ENCODE measurements at regions not wholly inside any gene's neighbourhood (a gene's known extent, or its start where the extent isn't known, plus 50 kb on each side); places are given as distances from the start of the nearest gene placed in this dataset.

GRCh38 chr3:106067711-106068110 is 198.9 kb upstream of the CBLB start:
- H3K27me3 ChIP-seq (ENCODE audit: insufficient read depth, low read length) = no peaks in the 10 kb centered on the region
- WGBS (ENCODE audit: extremely low coverage, insufficient coverage, insufficient read length) = no CpG with 5 or more reads among the region's 3 CpGs
- no peak overlapping the region for H4K8ac ChIP-seq (ENCODE audit: low read depth, low read length)
- no peak overlapping the region for H3K14ac ChIP-seq (ENCODE audit: low read length)
- peaks cover 2% of the 10 kb centered on the region for H3K9me3 ChIP-seq (ENCODE audit: insufficient read depth, low read depth, low read length)
- H3K79me1 ChIP-seq (ENCODE audit: low read length) = no peaks in the 10 kb centered on the region
- no peak overlapping the region for H3K4ac ChIP-seq (ENCODE audit: low read depth, low read length)
- H2AFZ ChIP-seq (ENCODE audit: insufficient read depth, low read length, poor library complexity) = no peak overlapping the region
- no peaks in the 10 kb centered on the region for H3K36me3 ChIP-seq (ENCODE audit: control insufficient read depth in 1 of 2, insufficient read depth in 2 of 2, low read length in 2 of 2)
- no peaks in the 10 kb centered on the region for H3K4me1 ChIP-seq (ENCODE audit: control insufficient read depth in 1 of 2, insufficient read depth in 2 of 2, low read length in 2 of 2)
- H3K4me3 ChIP-seq (ENCODE audit: low read depth, low read length) = no peak overlapping the region
- no peak for DNase-seq
- H3K79me2 ChIP-seq (ENCODE audit: control insufficient read depth, insufficient read depth, low read length, poor library complexity) = no peaks in the 10 kb centered on the region
- H2BK12ac ChIP-seq (ENCODE audit: low read length) = no peak overlapping the region
- no peak overlapping the region for H3K18ac ChIP-seq (ENCODE audit: low read length)
- no peak overlapping the region for H3K4me2 ChIP-seq (ENCODE audit: low read length)
- no peak overlapping the region for H4K12ac ChIP-seq (ENCODE audit: low read depth, low read length)
- no peak overlapping the region for H3K23ac ChIP-seq (ENCODE audit: low read length)
- H2AK5ac ChIP-seq (ENCODE audit: low read length) = no peak overlapping the region
- H4K91ac ChIP-seq (ENCODE audit: low read depth, low read length) = no peak overlapping the region
- no peak overlapping the region for H2BK120ac ChIP-seq (ENCODE audit: insufficient read depth, low read length, poor library complexity)
- H3K27ac ChIP-seq (ENCODE audit: low read depth, low read length) = no peak overlapping the region
- no peak overlapping the region for H3K9ac ChIP-seq (ENCODE audit: low read length)
- H2BK5ac ChIP-seq (ENCODE audit: low read depth, low read length, poor library complexity) = no peak overlapping the region

DNA sequence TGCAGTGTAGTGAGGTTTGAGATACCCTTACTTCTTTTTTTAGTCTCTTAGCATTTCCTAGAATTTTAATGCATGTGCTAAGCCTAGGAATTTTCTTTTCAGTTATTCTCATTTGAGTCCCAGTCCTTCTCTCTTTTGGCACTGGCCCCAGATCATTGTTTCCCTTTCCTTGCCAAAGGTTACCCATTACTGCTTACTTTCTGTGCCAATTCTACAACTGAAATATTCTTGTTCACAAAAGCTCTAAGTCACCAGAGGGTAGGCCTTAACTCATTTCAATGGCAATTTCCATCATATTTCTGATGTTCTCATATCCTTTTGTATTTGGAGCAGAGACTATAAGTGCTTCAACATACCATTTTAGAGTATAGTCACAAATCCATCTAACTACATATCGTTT is 199.6 kb upstream of the CBLB start:
- Histone ChIP-seq H3K27ac (ENCODE audit: low read depth, low read length) (no peak overlapping the region), H3K23ac (ENCODE audit: low read length) (no peak overlapping the region), H3K18ac (ENCODE audit: low read length) (no peak overlapping the region), H3K27me3 (ENCODE audit: insufficient read depth, low read length) (no peaks in the 10 kb centered on the region), H3K4me2 (ENCODE audit: low read length) (no peak overlapping the region), H3K14ac (ENCODE audit: low read length) (no peak overlapping the region), H4K8ac (ENCODE audit: low read depth, low read length) (no peak overlapping the region), H3K9ac (ENCODE audit: low read length) (no peak overlapping the region), H2AK5ac (ENCODE audit: low read length) (no peak overlapping the region), H4K91ac (ENCODE audit: low read depth, low read length) (no peak overlapping the region), H4K12ac (ENCODE audit: low read depth, low read length) (no peak overlapping the region), H2BK120ac (ENCODE audit: insufficient read depth, low read length, poor library complexity) (no peak overlapping the region), H3K79me1 (ENCODE audit: low read length) (no peaks in the 10 kb centered on the region), H3K4ac (ENCODE audit: low read depth, low read length) (no peak overlapping the region), H3K9me3 (ENCODE audit: insufficient read depth, low read depth, low read length) (peaks cover 2% of the 10 kb centered on the region), H2BK12ac (ENCODE audit: low read length) (no peak overlapping the region), H3K4me3 (ENCODE audit: low read depth, low read length) (no peak overlapping the region), H3K36me3 (ENCODE audit: control insufficient read depth in 1 of 2, insufficient read depth in 2 of 2, low read length in 2 of 2) (no peaks in the 10 kb centered on the region), H2BK5ac (ENCODE audit: low read depth, low read length, poor library complexity) (no peak overlapping the region), H2AFZ (ENCODE audit: insufficient read depth, low read length, poor library complexity) (no peak overlapping the region), H3K79me2 (ENCODE audit: control insufficient read depth, insufficient read depth, low read length, poor library complexity) (no peaks in the 10 kb centered on the region), H3K4me1 (ENCODE audit: control insufficient read depth in 1 of 2, insufficient read depth in 2 of 2, low read length in 2 of 2) (no peaks in the 10 kb centered on the region)
- no CpG with 5 or more reads among the region's 1 CpG for WGBS (ENCODE audit: extremely low coverage, insufficient coverage, insufficient read length)
- no peak for DNase-seq

DNA sequence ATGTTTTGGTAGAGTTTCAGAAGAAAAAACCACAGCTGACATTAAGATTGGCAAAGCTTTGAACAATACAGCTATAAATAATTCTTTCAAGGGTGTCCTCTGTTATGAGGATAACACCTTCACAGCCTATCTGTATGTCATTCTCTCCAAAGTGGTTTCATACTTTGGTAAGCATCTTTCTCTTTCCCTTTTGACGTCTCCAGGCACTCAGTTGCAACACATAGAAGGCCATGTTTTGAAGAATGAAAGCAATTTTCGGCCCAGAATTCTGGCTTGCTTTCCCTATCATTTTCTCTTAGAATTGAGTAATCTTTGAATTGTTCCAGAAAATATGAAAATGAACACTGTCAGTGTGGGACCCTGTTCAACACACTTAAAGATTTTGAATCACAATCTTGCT is 200.0 kb upstream of the CBLB start:
- no CpG with 5 or more reads among the region's 2 CpGs for WGBS (ENCODE audit: extremely low coverage, insufficient coverage, insufficient read length)
- Histone ChIP-seq H2BK12ac (ENCODE audit: low read length) (no peak overlapping the region), H4K12ac (ENCODE audit: low read depth, low read length) (no peak overlapping the region), H2BK120ac (ENCODE audit: insufficient read depth, low read length, poor library complexity) (no peak overlapping the region), H4K8ac (ENCODE audit: low read depth, low read length) (no peak overlapping the region), H3K4me2 (ENCODE audit: low read length) (no peak overlapping the region), H2BK5ac (ENCODE audit: low read depth, low read length, poor library complexity) (no peak overlapping the region), H3K4ac (ENCODE audit: low read depth, low read length) (no peak overlapping the region), H3K9me3 (ENCODE audit: insufficient read depth, low read depth, low read length) (peaks cover 2% of the 10 kb centered on the region), H3K79me2 (ENCODE audit: control insufficient read depth, insufficient read depth, low read length, poor library complexity) (no peaks in the 10 kb centered on the region), H3K36me3 (ENCODE audit: control insufficient read depth in 1 of 2, insufficient read depth in 2 of 2, low read length in 2 of 2) (no peaks in the 10 kb centered on the region), H3K23ac (ENCODE audit: low read length) (no peak overlapping the region), H3K18ac (ENCODE audit: low read length) (no peak overlapping the region), H2AFZ (ENCODE audit: insufficient read depth, low read length, poor library complexity) (no peak overlapping the region), H3K27ac (ENCODE audit: low read depth, low read length) (no peak overlapping the region), H3K79me1 (ENCODE audit: low read length) (no peaks in the 10 kb centered on the region), H3K27me3 (ENCODE audit: insufficient read depth, low read length) (no peaks in the 10 kb centered on the region), H3K4me3 (ENCODE audit: low read depth, low read length) (no peak overlapping the region), H2AK5ac (ENCODE audit: low read length) (no peak overlapping the region), H3K14ac (ENCODE audit: low read length) (no peak overlapping the region), H3K4me1 (ENCODE audit: control insufficient read depth in 1 of 2, insufficient read depth in 2 of 2, low read length in 2 of 2) (no peaks in the 10 kb centered on the region), H3K9ac (ENCODE audit: low read length) (no peak overlapping the region), H4K91ac (ENCODE audit: low read depth, low read length) (no peak overlapping the region)
- no peak for DNase-seq

GRCh38 chr3:106070187-106070586 is 201.4 kb upstream of the CBLB start:
- Histone ChIP-seq H2BK12ac (ENCODE audit: low read length) (no peak overlapping the region), H3K4me2 (ENCODE audit: low read length) (no peak overlapping the region), H4K91ac (ENCODE audit: low read depth, low read length) (no peak overlapping the region), H3K36me3 (ENCODE audit: control insufficient read depth in 1 of 2, insufficient read depth in 2 of 2, low read length in 2 of 2) (no peaks in the 10 kb centered on the region), H4K8ac (ENCODE audit: low read depth, low read length) (no peak overlapping the region), H3K4me3 (ENCODE audit: low read depth, low read length) (no peak overlapping the region), H4K12ac (ENCODE audit: low read depth, low read length) (no peak overlapping the region), H3K9ac (ENCODE audit: low read length) (no peak overlapping the region), H3K27ac (ENCODE audit: low read depth, low read length) (no peak overlapping the region), H3K9me3 (ENCODE audit: insufficient read depth, low read depth, low read length) (peaks cover 2% of the 10 kb centered on the region), H3K79me1 (ENCODE audit: low read length) (no peaks in the 10 kb centered on the region), H3K18ac (ENCODE audit: low read length) (no peak overlapping the region), H3K79me2 (ENCODE audit: control insufficient read depth, insufficient read depth, low read length, poor library complexity) (no peaks in the 10 kb centered on the region), H2AFZ (ENCODE audit: insufficient read depth, low read length, poor library complexity) (no peak overlapping the region), H3K4me1 (ENCODE audit: control insufficient read depth in 1 of 2, insufficient read depth in 2 of 2, low read length in 2 of 2) (no peaks in the 10 kb centered on the region), H3K27me3 (ENCODE audit: insufficient read depth, low read length) (no peaks in the 10 kb centered on the region), H3K23ac (ENCODE audit: low read length) (no peak overlapping the region), H2BK120ac (ENCODE audit: insufficient read depth, low read length, poor library complexity) (no peak overlapping the region), H2BK5ac (ENCODE audit: low read depth, low read length, poor library complexity) (no peak overlapping the region), H3K4ac (ENCODE audit: low read depth, low read length) (no peak overlapping the region), H3K14ac (ENCODE audit: low read length) (no peak overlapping the region), H2AK5ac (ENCODE audit: low read length) (no peak overlapping the region)
- no CpG with 5 or more reads among the region's 3 CpGs for WGBS (ENCODE audit: extremely low coverage, insufficient coverage, insufficient read length)
- no peak for DNase-seq

Measured in trophoblast cell (in vitro differentiated cells and primary cell).